Esophagus squamous epithelium (tissue), 4 donors: ENCODE measurements at regions not wholly inside any gene's neighbourhood (a gene's known extent, or its start where the extent isn't known, plus 50 kb on each side); places are given as distances from the start of the nearest gene placed in this dataset.

Experiments used
- CTCF ChIP-seq, 6 experiments: fragments of 450-650 bp in 4 of 6; fragments of 200-600 bp in 2 of 6; sonication (generic) in 2 of 6; IDR thresholded peaks; one replicate each; pipeline ENCODE4 v1.5.1; 2016 to 2019; ENCODE audit warnings: antibody characterized with exemption in 6 of 6, mild to moderate bottlenecking in 4 of 6, moderate library complexity in 4 of 6
- POLR2A ChIP-seq, 4 donors: fragments of 450-650 bp; IDR thresholded peaks; one replicate each; pipeline ENCODE4 v1.6.1; 2017; ENCODE audit warnings: antibody characterized with exemption in 4 of 4, mild to moderate bottlenecking in 4 of 4, moderate library complexity in 3 of 4

- no peak for TF ChIP-seq CTCF (IDR thresholded peaks at IDR 0.05)
- no peak for TF ChIP-seq POLR2A (IDR thresholded peaks at IDR 0.05)
Measured at GRCh38 chr14:54094765-54095164, 138.1 kb upstream of the BMP4 start.
